Keratinocyte (primary cell): ENCODE measurements at regions not wholly inside any gene's neighbourhood (a gene's known extent, or its start where the extent isn't known, plus 50 kb on each side); places are given as distances from the start of the nearest gene placed in this dataset.

ENCODE experiments used
- DNase-seq: peaks from one replicate; pipeline ENCODE4 v3.0.0-alpha.2; 2011; ENCODE audit warnings: low read depth, missing footprints, low spot score
- FAIRE-seq: peaks from 2 replicates; lab custom pipeline; 2011; peaks lifted over from hg19 to GRCh38; lab: Jason Lieb, UNC
- H2AFZ ChIP-seq: 2 replicates; pipeline ENCODE4 v1.6.0; 2012; ENCODE audit warnings: low read length, control low read depth, inconsistent platforms; ENCODE audit not compliant: control insufficient read depth
- H3K27ac ChIP-seq: 2 replicates; pipeline ENCODE4 v1.5.1; 2011; ENCODE audit warnings: low read length; ENCODE audit not compliant: control insufficient read depth, insufficient read depth
- H3K27me3 ChIP-seq: 3 replicates; pipeline ENCODE4 v1.6.0; 2011; ENCODE audit warnings: low read length; ENCODE audit not compliant: control insufficient read depth, insufficient read depth; ENCODE audit errors: extremely low read depth
- H3K36me3 ChIP-seq, 2 experiments: 2 replicates in 1 of 2; 3 replicates in 1 of 2; pipeline ENCODE4 v1.5.1; 2011; ENCODE audit warnings: low read length in 2 of 2, mild to moderate bottlenecking in 1 of 2; ENCODE audit not compliant: control insufficient read depth in 2 of 2, insufficient read depth in 2 of 2; ENCODE audit errors: extremely low read depth in 1 of 2
- H3K4me1 ChIP-seq: 3 replicates; pipeline ENCODE4 v1.5.1; 2011; ENCODE audit warnings: low read length; ENCODE audit not compliant: control insufficient read depth, insufficient read depth; ENCODE audit errors: extremely low read depth
- H3K4me2 ChIP-seq: 3 replicates; pipeline ENCODE4 v1.6.0; 2011; ENCODE audit warnings: low read depth, low read length; ENCODE audit not compliant: control insufficient read depth, insufficient read depth; ENCODE audit errors: extremely low read depth
- H3K4me3 ChIP-seq, 3 experiments: fragments of 200-600 bp in 1 of 3; sonication (generic) in 1 of 3; 2 replicates in 2 of 3; 3 replicates in 1 of 3; pipeline ENCODE4 v1.5.1; 2011 to 2016; ENCODE audit warnings: low read length in 3 of 3, mild to moderate bottlenecking in 3 of 3, control low read depth in 2 of 3, inconsistent platforms in 1 of 3, low read depth in 1 of 3, mixed read lengths in 1 of 3, mixed run types in 1 of 3, moderate library complexity in 1 of 3; ENCODE audit not compliant: control insufficient read depth in 2 of 3, insufficient read depth in 2 of 3; ENCODE audit errors: extremely low read depth in 1 of 3
- H3K79me2 ChIP-seq: 2 replicates; pipeline ENCODE4 v1.6.0; 2012; ENCODE audit warnings: low read length; ENCODE audit not compliant: control insufficient read depth, insufficient read depth
- H3K9ac ChIP-seq: 3 replicates; pipeline ENCODE4 v1.6.0; 2011; ENCODE audit warnings: low read length; ENCODE audit not compliant: control insufficient read depth, insufficient read depth; ENCODE audit errors: extremely low read depth
- H3K9me1 ChIP-seq: 3 replicates; pipeline ENCODE4 v1.6.0; 2011; ENCODE audit warnings: low read length; ENCODE audit not compliant: control insufficient read depth, insufficient read depth; ENCODE audit errors: extremely low read depth
- H3K9me3 ChIP-seq: 2 replicates; pipeline ENCODE4 v1.5.1; 2012; ENCODE audit warnings: low read depth, low read length; ENCODE audit not compliant: control insufficient read depth
- H4K20me1 ChIP-seq: 3 replicates; pipeline ENCODE4 v1.6.0; 2011; ENCODE audit warnings: low read length; ENCODE audit not compliant: control insufficient read depth, insufficient read depth; ENCODE audit errors: extremely low read depth
- CTCF ChIP-seq, 3 experiments: IDR thresholded peaks in 1 of 3; conservative IDR thresholded peaks in 1 of 3; optimal IDR thresholded peaks in 1 of 3; 2 replicates in 2 of 3; 3 replicates in 1 of 3; pipeline versions ENCODE3 to v1.5.1; 2011; ENCODE audit warnings: low read length in 3 of 3, mild to moderate bottlenecking in 3 of 3, moderate library complexity in 2 of 3, control low read depth in 1 of 3, inconsistent platforms in 1 of 3; ENCODE audit not compliant: insufficient read depth in 2 of 3; ENCODE audit errors: extremely low read depth in 1 of 3
- EZH2 ChIP-seq: IDR thresholded peaks from one replicate; pipeline ENCODE4 v1.6.1; 2012; ENCODE audit warnings: inconsistent platforms, mild to moderate bottlenecking, low read length, moderate library complexity
- dilution Hi-C: fragments of 300-500 bp; cut with MboI; formaldehyde crosslinking; loops from one replicate; pipeline ENCODE4 v1.7.0; 2020; ENCODE audit warnings: low sequenced_read_pairs; ENCODE audit not compliant: extremely low pct_ligation_motif_present

GRCh38 chr16:72705801-72706200 lies 342.1 kb downstream of the ZFHX3 start:
- no peak overlapping the region for H3K27ac ChIP-seq
- no peaks in the 10 kb centered on the region for H3K79me2 ChIP-seq
- H4K20me1 ChIP-seq = no peaks in the 10 kb centered on the region
- H3K4me3 ChIP-seq = no peak overlapping the region
- H3K36me3 ChIP-seq = no peaks in the 10 kb centered on the region
- no peak overlapping the region for H2AFZ ChIP-seq
- no peaks in the 10 kb centered on the region for H3K27me3 ChIP-seq
- no peak overlapping the region for H3K4me2 ChIP-seq
- TF ChIP-seq CTCF (optimal IDR thresholded peaks at IDR 0.05 in 1 of 3, IDR thresholded peaks at IDR 0.05 in 1 of 3, conservative IDR thresholded peaks at IDR 0.05 in 1 of 3; ENCODE audit: extremely low read depth in 1 of 3, insufficient read depth in 2 of 3, low read length in 3 of 3) = no peak
- TF ChIP-seq EZH2 = no peak
- FAIRE-seq = no peak
- dilution Hi-C loops = no loop called here
- DNase-seq = no peak
- H3K9me1 ChIP-seq = no peaks in the 10 kb centered on the region
- no peaks in the 10 kb centered on the region for H3K4me1 ChIP-seq
- no peak overlapping the region for H3K9ac ChIP-seq
- H3K9me3 ChIP-seq = no peaks in the 10 kb centered on the region

GRCh38 chr16:72704746-72705372 lies 343.1 kb downstream of the ZFHX3 start:
- no peaks in the 10 kb centered on the region for H3K27me3 ChIP-seq
- no peaks in the 10 kb centered on the region for H4K20me1 ChIP-seq
- no peak overlapping the region for H2AFZ ChIP-seq
- dilution Hi-C loops = no loop called here
- no peaks in the 10 kb centered on the region for H3K4me1 ChIP-seq
- H3K9ac ChIP-seq = no peak overlapping the region
- H3K9me3 ChIP-seq = no peaks in the 10 kb centered on the region
- no peaks in the 10 kb centered on the region for H3K36me3 ChIP-seq
- no peaks in the 10 kb centered on the region for H3K79me2 ChIP-seq
- DNase-seq (no peak), FAIRE-seq (no peak)
- no peak overlapping the region for H3K4me2 ChIP-seq
- no peak overlapping the region for H3K27ac ChIP-seq
- no peaks in the 10 kb centered on the region for H3K9me1 ChIP-seq
- TF ChIP-seq CTCF (optimal IDR thresholded peaks at IDR 0.05 in 1 of 3, IDR thresholded peaks at IDR 0.05 in 1 of 3, conservative IDR thresholded peaks at IDR 0.05 in 1 of 3; ENCODE audit: extremely low read depth in 1 of 3, insufficient read depth in 2 of 3, low read length in 3 of 3) = no peak
- no peak for TF ChIP-seq EZH2
- no peak overlapping the region for H3K4me3 ChIP-seq
